T-helper 1 cell treated with Interleukin-12 subunit alpha and Interleukin-12 subunit beta and Interleukin-4 antibody, amounts not matched to agents 30 ng/mL and 1 ng/mL, for 36 hours (primary cell): ENCODE measurements at regions not wholly inside any gene's neighbourhood (a gene's known extent, or its start where the extent isn't known, plus 50 kb on each side); places are given as distances from the start of the nearest gene placed in this dataset.

Experiments used
- intact Hi-C: fragments of 100-400 bp; cut with micrococcal nuclease; formaldehyde crosslinking; loops from one replicate; pipeline ENCODE4 v1.15.1; 2024

DNA sequence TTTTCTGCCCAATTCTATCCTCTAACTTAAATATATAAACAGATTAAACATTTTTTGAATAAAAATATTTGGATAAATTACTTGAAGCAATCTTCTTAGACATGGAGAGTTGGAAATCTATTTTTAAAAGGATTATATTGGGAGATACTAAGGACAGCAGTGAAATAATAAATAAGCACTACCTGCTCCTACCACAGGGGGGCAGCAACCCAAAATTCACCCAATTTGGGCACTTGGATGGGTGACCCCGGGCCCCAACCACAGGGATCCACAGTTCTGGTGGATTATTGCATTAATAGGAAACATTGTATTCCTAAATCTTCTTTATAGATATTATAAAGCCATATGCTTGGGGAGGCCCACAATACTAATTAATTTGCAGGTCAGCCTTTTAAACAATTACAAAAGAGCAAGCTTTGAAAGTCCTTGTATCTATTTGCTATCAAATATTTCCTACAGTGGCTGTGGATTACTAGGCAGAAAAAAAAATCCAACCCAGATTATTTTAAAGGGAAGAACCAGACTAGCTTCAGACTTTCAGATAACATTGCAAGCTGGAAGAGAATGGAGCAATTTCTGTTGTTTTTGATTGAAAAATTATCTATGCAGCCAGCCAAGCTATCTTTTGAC, 66.4 kb upstream of the PDE10A start:
- intact Hi-C loops: loop anchor here (1.0 kb wide), 3 partner anchors 121 to 377 kb away; no protein-coding TSS in a partner anchor

GRCh38 chr6:165728216-165728615, 65.2 kb upstream of the PDE10A start:
- intact Hi-C loops: no loop called here

GRCh38 chr6:165726965-165727381, 63.9 kb upstream of the PDE10A start:
- intact Hi-C loops: no loop called here

- intact Hi-C loops: no loop called here
These were observed 63.3 kb upstream of the PDE10A start for GRCh38 chr6:165726290-165726875.

DNA sequence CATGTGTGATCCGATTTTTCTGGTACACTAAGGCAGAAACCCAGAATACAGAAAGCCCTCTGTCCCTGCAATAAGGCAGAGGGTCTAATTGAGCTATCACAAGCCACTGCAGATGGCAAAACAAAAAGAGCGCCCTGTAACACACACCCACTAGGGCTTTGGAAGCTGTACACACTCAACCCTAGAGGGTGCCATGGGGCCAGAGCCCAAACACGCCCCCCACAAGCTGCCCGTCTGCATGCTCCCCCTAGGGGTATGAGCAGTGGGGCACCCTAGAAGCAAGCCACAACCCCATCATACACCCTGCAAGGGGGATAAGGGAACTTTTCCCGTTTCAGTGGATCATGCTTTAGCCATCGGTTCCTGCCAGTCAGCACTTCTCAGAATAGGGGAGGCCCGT, 62.2 kb upstream of the PDE10A start:
- intact Hi-C loops: no loop called here

DNA sequence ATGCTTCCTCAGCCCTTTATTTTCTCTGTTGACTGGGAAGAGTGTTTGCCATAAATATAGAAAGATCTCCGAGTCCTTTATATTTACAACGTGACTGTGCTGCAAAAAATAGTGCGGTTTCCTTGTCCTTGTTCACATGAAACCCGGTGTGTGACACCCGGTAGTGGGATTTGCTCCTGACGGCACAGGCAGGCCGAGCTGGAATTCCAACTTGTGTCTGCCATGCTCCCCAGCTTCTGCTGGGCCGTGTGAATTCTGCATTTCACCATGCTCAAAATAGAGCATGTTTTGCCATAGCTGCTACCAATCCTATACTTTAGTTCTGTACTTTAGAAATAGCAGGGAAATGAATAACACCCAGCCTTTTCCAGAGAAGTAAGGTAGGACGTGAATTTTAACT, 60.3 kb upstream of the PDE10A start:
- intact Hi-C loops: no loop called here

GRCh38 chr6:165722022-165722421, 59.0 kb upstream of the PDE10A start:
- intact Hi-C loops: no loop called here

- intact Hi-C loops: no loop called here
These were observed 58.3 kb upstream of the PDE10A start for GRCh38 chr6:165721356-165721755.

DNA sequence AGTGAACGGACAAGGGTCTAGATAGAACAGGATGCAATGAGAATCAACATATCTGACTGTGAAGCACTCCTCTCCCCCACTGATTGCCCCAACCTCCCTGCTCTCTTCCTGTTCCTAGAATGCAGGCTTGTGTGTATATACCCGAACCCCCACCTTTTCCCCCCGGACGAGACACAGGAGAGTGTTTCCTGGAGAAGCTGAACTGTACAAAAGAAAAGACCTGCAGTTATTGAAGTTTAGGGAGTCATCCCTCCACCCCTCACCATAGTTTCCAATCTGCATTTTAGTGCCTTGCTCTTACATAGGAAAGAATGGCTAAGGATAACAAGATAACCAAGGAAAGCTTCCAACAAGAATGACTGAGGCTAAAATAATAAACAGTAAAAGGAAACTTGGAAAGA, 55.5 kb upstream of the PDE10A start:
- intact Hi-C loops: no loop called here

DNA sequence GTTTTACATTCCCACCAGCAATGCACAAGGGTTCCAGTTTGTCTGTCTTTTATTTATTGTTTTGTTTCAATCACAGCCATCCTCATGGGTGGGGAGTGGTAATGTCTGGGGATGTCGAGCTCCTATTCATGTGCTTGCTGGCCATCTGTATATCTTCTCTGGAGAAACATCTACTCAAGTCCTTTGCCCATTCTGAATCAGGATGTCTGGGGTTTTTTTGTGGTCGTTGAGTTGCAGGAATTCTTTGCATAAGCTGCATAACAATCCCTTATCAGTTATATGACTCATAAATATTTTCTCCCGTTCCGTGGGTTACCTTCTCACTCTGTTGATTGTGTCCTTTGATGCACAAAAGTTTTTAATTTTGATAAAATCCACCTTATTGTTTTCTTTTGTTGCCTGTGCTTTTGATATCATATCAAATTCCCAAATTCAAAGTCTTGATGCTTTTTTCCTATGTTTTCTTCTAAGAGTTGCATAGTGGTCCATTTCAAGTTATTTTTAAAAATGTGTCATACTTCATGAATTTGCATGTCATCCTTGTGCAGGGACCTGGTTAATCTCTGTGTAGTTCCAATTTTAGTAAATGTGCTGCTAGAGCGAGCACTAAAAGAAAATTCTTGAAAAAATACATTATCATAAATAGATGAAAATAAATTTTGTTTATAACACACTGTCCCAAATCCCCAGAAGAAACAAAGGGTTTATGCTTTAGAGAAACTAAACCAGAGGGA, 54.9 kb upstream of the PDE10A start:
- intact Hi-C loops: no loop called here

GRCh38 chr6:165716886-165717285, 53.8 kb upstream of the PDE10A start:
- intact Hi-C loops: no loop called here

GRCh38 chr6:165715428-165715827, 52.4 kb upstream of the PDE10A start:
- intact Hi-C loops: no loop called here

GRCh38 chr6:165714907-165715306, 51.9 kb upstream of the PDE10A start:
- intact Hi-C loops: no loop called here

GRCh38 chr6:165713845-165714466, 50.9 kb upstream of the PDE10A start:
- intact Hi-C loops: no loop called here
